ENCODE measurements at regions not wholly inside any gene's neighbourhood (a gene's known extent, or its start where the extent isn't known, plus 50 kb on each side); places are given as distances from the start of the nearest gene placed in this dataset.
"Not testable (repeated sequence)": the region's sequence is repeated elsewhere in the genome, so short reads cannot be mapped to it uniquely, and the experiment has no call there.

DNA sequence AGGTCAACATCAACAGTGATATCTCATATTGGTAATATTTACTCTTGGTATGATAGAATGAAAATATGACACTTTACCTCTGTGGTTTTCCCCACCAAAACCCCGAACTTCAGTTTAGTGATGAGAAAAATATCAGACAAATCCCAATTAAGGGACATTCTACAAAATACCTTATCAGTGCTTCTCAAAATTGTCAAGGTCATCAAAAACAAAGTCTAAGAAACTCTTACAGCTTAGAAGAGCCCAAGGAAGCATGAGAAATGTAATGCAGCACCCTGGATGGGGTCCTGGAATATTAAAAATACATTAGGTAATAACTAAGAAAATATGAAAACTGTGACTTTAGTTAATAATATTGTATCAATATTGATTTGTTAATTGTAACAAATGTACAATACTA lies 148.3 kb upstream of the TFAP2D start:
- POLR2A ChIA-PET: no interaction called here
- H3K36me3 ChIP-seq (replicated peaks in 1 of 2; ENCODE audit: control insufficient read depth in 1 of 2, insufficient read depth in 2 of 2, low read length in 1 of 2): no peaks in the 10 kb centered on the region
- no peaks in the 10 kb centered on the region for H3K4me1 ChIP-seq (ENCODE audit: control insufficient read depth in 1 of 2, insufficient read depth in 2 of 2, low read depth in 1 of 2, low read length in 1 of 2)
- no peaks in the 10 kb centered on the region for H4K20me1 ChIP-seq (ENCODE audit: insufficient read depth)
- no peaks in the 10 kb centered on the region for H3K9me2 ChIP-seq
- H3K4me2 ChIP-seq: no peak overlapping the region
- DNase-seq: no peak
- no peak overlapping the region for H3K27ac ChIP-seq (ENCODE audit: low read depth in 2 of 2, low read length in 1 of 2)
- H3K4me3 ChIP-seq (ENCODE audit: low read depth in 2 of 2, low read length in 1 of 2): no peak overlapping the region
- 23% methylated on average over 1 of the region's 1 CpG for WGBS (ENCODE audit: low lambda C conversion rate)
- no peak for TF ChIP-seq NFIC (IDR thresholded peaks at IDR 0.05; ENCODE audit: borderline replicate concordance)
- no peak for TF ChIP-seq MEF2A (IDR thresholded peaks at IDR 0.05; ENCODE audit: borderline replicate concordance, low read depth)
- no peak for TF ChIP-seq TCF12 (IDR thresholded peaks at IDR 0.05)
- no peaks in the 10 kb centered on the region for H3K9me3 ChIP-seq
- H3F3A ChIP-seq (replicated peaks; ENCODE audit: insufficient read depth): no peaks in the 10 kb centered on the region
- no peaks in the 10 kb centered on the region for H3K27me3 ChIP-seq (ENCODE audit: insufficient read depth)
- CTCF ChIA-PET: interaction anchor here (1.4 kb wide), 1 partner anchor 10 kb away, joined by 3 read pairs; no protein-coding TSS in a partner anchor
- H3K79me2 ChIP-seq (ENCODE audit: insufficient read depth): no peaks in the 10 kb centered on the region
- no peak overlapping the region for H2AFZ ChIP-seq (ENCODE audit: low read depth)
- no peak overlapping the region for H3K9ac ChIP-seq

DNA sequence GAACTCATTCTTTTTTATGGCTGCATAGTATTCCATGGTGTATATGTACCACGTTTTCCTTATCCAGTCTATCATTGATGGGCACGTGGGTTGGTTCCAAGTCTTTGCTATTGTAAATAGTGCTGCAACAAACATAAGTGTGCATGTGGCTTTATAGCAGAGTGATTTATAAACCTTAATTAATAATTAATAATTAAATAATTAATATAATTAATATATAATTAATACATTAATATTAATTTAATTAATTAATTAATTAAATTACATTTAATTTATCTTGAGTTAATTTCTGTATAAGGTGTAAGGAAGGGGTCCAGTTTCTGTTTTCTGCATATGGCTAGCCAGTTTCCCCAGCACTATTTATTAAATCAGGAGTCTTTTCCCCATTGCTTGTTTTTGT lies 142.1 kb upstream of the TFAP2D start:
- H3K27ac ChIP-seq (ENCODE audit: low read depth in 2 of 2, low read length in 1 of 2); DNase-seq; H3K4me3 ChIP-seq (ENCODE audit: low read depth in 2 of 2, low read length in 1 of 2); H3K27me3 ChIP-seq (ENCODE audit: insufficient read depth); CTCF ChIA-PET; H3K4me1 ChIP-seq (ENCODE audit: control insufficient read depth in 1 of 2, insufficient read depth in 2 of 2, low read depth in 1 of 2, low read length in 1 of 2); H3K9me2 ChIP-seq; H3F3A ChIP-seq (replicated peaks; ENCODE audit: insufficient read depth); H3K9me3 ChIP-seq; H3K79me2 ChIP-seq (ENCODE audit: insufficient read depth); H2AFZ ChIP-seq (ENCODE audit: low read depth); H3K9ac ChIP-seq; POLR2A ChIA-PET; H4K20me1 ChIP-seq (ENCODE audit: insufficient read depth); H3K4me2 ChIP-seq; H3K36me3 ChIP-seq (replicated peaks in 1 of 2; ENCODE audit: control insufficient read depth in 1 of 2, insufficient read depth in 2 of 2, low read length in 1 of 2): not testable (repeated sequence)
- 48% methylated on average over 2 of the region's 2 CpGs for WGBS (ENCODE audit: low lambda C conversion rate)

DNA sequence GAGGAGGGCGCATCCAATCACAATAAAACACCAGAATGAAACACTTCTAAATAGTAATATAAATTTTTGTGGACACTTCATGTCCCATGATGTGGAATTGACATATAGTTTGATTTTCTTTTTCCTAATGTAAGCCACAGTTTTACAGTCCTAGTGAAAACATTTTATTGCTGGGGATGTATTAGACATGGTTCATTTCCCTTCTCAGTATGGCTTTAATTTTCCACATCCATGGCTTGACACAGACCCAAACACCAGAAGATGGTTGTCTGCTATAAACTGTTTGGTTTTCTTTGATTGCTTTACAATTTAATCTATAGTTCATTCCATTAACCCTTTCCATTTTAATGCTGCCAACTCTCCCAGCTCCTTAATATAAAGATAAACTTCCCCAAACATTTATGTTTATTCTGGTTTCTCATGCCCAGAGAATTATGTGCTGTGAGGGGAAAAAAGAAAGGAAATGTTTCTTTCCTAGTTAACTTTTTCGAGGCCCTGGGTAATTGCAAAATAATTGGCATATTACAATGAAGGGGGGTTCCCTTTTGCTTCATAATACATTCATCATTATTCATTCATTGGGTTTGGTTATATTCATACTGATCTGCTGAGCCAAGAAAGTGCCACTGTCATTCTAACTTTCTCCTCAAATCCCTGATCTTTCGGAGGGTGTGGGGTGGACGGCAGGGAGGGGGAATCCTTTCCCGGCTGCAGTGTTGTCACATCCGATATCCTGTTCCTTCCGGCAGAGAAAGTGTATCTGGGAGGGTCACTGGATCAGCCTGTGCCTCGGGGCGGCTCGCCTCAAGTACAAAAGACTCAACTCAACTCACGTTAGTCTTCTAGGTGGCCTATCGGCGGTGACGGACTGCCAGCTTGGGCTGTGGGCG lies 127.6 kb upstream of the TFAP2D start:
- no peak overlapping the region for H3K4me3 ChIP-seq (ENCODE audit: low read depth in 2 of 2, low read length in 1 of 2)
- no peak overlapping the region for H3K4me2 ChIP-seq
- CTCF ChIA-PET: no interaction called here
- H4K20me1 ChIP-seq (ENCODE audit: insufficient read depth): no peaks in the 10 kb centered on the region
- no peaks in the 10 kb centered on the region for H3K9me3 ChIP-seq
- no peak overlapping the region for H2AFZ ChIP-seq (ENCODE audit: low read depth)
- H3K27me3 ChIP-seq (ENCODE audit: insufficient read depth): no peaks in the 10 kb centered on the region
- no peak for DNase-seq
- no peaks in the 10 kb centered on the region for H3K36me3 ChIP-seq (replicated peaks in 1 of 2; ENCODE audit: control insufficient read depth in 1 of 2, insufficient read depth in 2 of 2, low read length in 1 of 2)
- H3K27ac ChIP-seq (ENCODE audit: low read depth in 2 of 2, low read length in 1 of 2): no peak overlapping the region
- POLR2A ChIA-PET: no interaction called here
- no peaks in the 10 kb centered on the region for H3K79me2 ChIP-seq (ENCODE audit: insufficient read depth)
- H3K4me1 ChIP-seq (ENCODE audit: control insufficient read depth in 1 of 2, insufficient read depth in 2 of 2, low read depth in 1 of 2, low read length in 1 of 2): no peaks in the 10 kb centered on the region; a peak in 1 of 4 replicates
- no peak overlapping the region for H3K9ac ChIP-seq
- H3F3A ChIP-seq (replicated peaks; ENCODE audit: insufficient read depth): no peaks in the 10 kb centered on the region
- WGBS (ENCODE audit: low lambda C conversion rate): 55% methylated on average over 14 of the region's 15 CpGs
- H3K9me2 ChIP-seq: no peaks in the 10 kb centered on the region
- TF ChIP-seq POLR2AphosphoS5 (IDR thresholded peaks at IDR 0.05; ENCODE audit: low read depth, low read length) (no peak), TAF1 (IDR thresholded peaks at IDR 0.05; ENCODE audit: borderline replicate concordance, low read depth, low read length) (no peak), FOSL2 (IDR thresholded peaks at IDR 0.05; ENCODE audit: borderline replicate concordance, low read depth) (no peak), RXRA (IDR thresholded peaks at IDR 0.05; ENCODE audit: borderline replicate concordance, low read depth) (no peak), NRF1 (IDR thresholded peaks at IDR 0.05; ENCODE audit: low read depth, low read length) (no peak), ELF1 (IDR thresholded peaks at IDR 0.05) (no peak), SIN3A (IDR thresholded peaks at IDR 0.05; ENCODE audit: borderline replicate concordance, low read depth, low read length) (no peak), RCOR1 (IDR thresholded peaks at IDR 0.05; ENCODE audit: low read length) (no peak)
- TF ChIP-seq, protein P1, sequence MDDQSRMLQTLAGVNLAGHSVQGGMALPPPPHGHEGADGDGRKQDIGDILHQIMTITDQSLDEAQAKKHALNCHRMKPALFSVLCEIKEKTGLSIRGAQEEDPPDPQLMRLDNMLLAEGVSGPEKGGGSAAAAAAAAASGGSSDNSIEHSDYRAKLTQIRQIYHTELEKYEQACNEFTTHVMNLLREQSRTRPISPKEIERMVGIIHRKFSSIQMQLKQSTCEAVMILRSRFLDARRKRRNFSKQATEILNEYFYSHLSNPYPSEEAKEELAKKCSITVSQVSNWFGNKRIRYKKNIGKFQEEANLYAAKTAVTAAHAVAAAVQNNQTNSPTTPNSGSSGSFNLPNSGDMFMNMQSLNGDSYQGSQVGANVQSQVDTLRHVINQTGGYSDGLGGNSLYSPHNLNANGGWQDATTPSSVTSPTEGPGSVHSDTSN (IDR thresholded peaks at IDR 0.05): no peak
- TF ChIP-seq, protein P2, sequence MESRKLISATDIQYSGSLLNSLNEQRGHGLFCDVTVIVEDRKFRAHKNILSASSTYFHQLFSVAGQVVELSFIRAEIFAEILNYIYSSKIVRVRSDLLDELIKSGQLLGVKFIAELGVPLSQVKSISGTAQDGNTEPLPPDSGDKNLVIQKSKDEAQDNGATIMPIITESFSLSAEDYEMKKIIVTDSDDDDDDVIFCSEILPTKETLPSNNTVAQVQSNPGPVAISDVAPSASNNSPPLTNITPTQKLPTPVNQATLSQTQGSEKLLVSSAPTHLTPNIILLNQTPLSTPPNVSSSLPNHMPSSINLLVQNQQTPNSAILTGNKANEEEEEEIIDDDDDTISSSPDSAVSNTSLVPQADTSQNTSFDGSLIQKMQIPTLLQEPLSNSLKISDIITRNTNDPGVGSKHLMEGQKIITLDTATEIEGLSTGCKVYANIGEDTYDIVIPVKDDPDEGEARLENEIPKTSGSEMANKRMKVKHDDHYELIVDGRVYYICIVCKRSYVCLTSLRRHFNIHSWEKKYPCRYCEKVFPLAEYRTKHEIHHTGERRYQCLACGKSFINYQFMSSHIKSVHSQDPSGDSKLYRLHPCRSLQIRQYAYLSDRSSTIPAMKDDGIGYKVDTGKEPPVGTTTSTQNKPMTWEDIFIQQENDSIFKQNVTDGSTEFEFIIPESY (IDR thresholded peaks at IDR 0.05; ENCODE audit: borderline replicate concordance, low read depth): no peak
- TF ChIP-seq, protein P3, sequence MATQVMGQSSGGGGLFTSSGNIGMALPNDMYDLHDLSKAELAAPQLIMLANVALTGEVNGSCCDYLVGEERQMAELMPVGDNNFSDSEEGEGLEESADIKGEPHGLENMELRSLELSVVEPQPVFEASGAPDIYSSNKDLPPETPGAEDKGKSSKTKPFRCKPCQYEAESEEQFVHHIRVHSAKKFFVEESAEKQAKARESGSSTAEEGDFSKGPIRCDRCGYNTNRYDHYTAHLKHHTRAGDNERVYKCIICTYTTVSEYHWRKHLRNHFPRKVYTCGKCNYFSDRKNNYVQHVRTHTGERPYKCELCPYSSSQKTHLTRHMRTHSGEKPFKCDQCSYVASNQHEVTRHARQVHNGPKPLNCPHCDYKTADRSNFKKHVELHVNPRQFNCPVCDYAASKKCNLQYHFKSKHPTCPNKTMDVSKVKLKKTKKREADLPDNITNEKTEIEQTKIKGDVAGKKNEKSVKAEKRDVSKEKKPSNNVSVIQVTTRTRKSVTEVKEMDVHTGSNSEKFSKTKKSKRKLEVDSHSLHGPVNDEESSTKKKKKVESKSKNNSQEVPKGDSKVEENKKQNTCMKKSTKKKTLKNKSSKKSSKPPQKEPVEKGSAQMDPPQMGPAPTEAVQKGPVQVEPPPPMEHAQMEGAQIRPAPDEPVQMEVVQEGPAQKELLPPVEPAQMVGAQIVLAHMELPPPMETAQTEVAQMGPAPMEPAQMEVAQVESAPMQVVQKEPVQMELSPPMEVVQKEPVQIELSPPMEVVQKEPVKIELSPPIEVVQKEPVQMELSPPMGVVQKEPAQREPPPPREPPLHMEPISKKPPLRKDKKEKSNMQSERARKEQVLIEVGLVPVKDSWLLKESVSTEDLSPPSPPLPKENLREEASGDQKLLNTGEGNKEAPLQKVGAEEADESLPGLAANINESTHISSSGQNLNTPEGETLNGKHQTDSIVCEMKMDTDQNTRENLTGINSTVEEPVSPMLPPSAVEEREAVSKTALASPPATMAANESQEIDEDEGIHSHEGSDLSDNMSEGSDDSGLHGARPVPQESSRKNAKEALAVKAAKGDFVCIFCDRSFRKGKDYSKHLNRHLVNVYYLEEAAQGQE (IDR thresholded peaks at IDR 0.05; ENCODE audit: low read depth, low read length): no peak
- TF ChIP-seq, protein P4, sequence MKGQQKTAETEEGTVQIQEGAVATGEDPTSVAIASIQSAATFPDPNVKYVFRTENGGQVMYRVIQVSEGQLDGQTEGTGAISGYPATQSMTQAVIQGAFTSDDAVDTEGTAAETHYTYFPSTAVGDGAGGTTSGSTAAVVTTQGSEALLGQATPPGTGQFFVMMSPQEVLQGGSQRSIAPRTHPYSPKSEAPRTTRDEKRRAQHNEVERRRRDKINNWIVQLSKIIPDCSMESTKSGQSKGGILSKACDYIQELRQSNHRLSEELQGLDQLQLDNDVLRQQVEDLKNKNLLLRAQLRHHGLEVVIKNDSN (IDR thresholded peaks at IDR 0.05; ENCODE audit: borderline replicate concordance, low read depth): no peak
